GM21737 (cell line): ENCODE measurements at regions not wholly inside any gene's neighbourhood (a gene's known extent, or its start where the extent isn't known, plus 50 kb on each side); places are given as distances from the start of the nearest gene placed in this dataset.

Experiments used
- ATAC-seq: cut with Tn5 transposase; IDR thresholded peaks from one replicate; pipeline ENCODE4 v1.9.1; 2021; ENCODE audit warnings: mild to moderate bottlenecking, moderate library complexity; ENCODE audit not compliant: unreplicated experiment

- no peak for ATAC-seq
Observed at GRCh38 chr4:123308667-123309066, 87.9 kb upstream of the SPRY1 start.

GRCh38 chr4:123312116-123312515 lies 84.5 kb upstream of the SPRY1 start:
- no peak for ATAC-seq

- ATAC-seq = no peak
Observed at GRCh38 chr4:123312951-123313592, 83.5 kb upstream of the SPRY1 start.

GRCh38 chr4:123315617-123316016 lies 81.0 kb upstream of the SPRY1 start:
- ATAC-seq = no peak

GRCh38 chr4:123317211-123317610 lies 79.4 kb upstream of the SPRY1 start:
- no peak for ATAC-seq

- ATAC-seq = no peak
Observed at GRCh38 chr4:123319639-123320038, 77.0 kb upstream of the SPRY1 start.

GRCh38 chr4:123323998-123324397 lies 72.6 kb upstream of the SPRY1 start:
- no peak for ATAC-seq

- peak; percentile 99 for ATAC-seq
Observed at GRCh38 chr4:123325241-123325681, 71.3 kb upstream of the SPRY1 start.

GRCh38 chr4:123327346-123327745 lies 69.2 kb upstream of the SPRY1 start:
- no peak for ATAC-seq

GRCh38 chr4:123327846-123328429 lies 68.7 kb upstream of the SPRY1 start:
- no peak for ATAC-seq

GRCh38 chr4:123338715-123339114 lies 57.9 kb upstream of the SPRY1 start:
- ATAC-seq = no peak

- no peak for ATAC-seq
Observed at GRCh38 chr4:123339507-123340380, 56.9 kb upstream of the SPRY1 start.

- no peak for ATAC-seq
Observed at GRCh38 chr4:123340381-123340701, 56.3 kb upstream of the SPRY1 start.

- ATAC-seq = no peak
Observed at GRCh38 chr4:123342498-123342897, 54.1 kb upstream of the SPRY1 start.

GRCh38 chr4:123343400-123344041 lies 53.1 kb upstream of the SPRY1 start:
- ATAC-seq = no peak

GRCh38 chr4:123345137-123345934 lies 51.3 kb upstream of the SPRY1 start:
- ATAC-seq = no peak

- ATAC-seq = no peak
Observed at GRCh38 chr4:123345935-123346300, 50.7 kb upstream of the SPRY1 start.

GRCh38 chr4:123346330-123346940 lies 50.2 kb upstream of the SPRY1 start:
- no peak for ATAC-seq
